HFFc6 (cell line): ENCODE measurements at regions not wholly inside any gene's neighbourhood (a gene's known extent, or its start where the extent isn't known, plus 50 kb on each side); places are given as distances from the start of the nearest gene placed in this dataset.
"Not testable (repeated sequence)": the region's sequence is repeated elsewhere in the genome, so short reads cannot be mapped to it uniquely, and the experiment has no call there.

ENCODE experiments used
- DNase-seq: peaks from one replicate; pipeline ENCODE4 v3.0.0-alpha.2; 2018
- H3K27ac Mint-ChIP-seq: 2 replicates; pipeline ENCODE4 v1.8.0; 2020; ENCODE audit warnings: mild to moderate bottlenecking, mixed read lengths
- H3K27me3 Mint-ChIP-seq: 2 replicates; pipeline ENCODE4 v1.8.0; 2021; ENCODE audit warnings: mild to moderate bottlenecking, moderate library complexity, mixed read lengths; ENCODE audit not compliant: insufficient read depth
- H3K36me3 Mint-ChIP-seq: 2 replicates; pipeline ENCODE4 v1.8.0; 2021; ENCODE audit warnings: low read depth, mixed read lengths
- H3K4me1 Mint-ChIP-seq: 2 replicates; pipeline ENCODE4 v1.8.0; 2020; ENCODE audit warnings: low read depth, mixed read lengths
- H3K4me3 Mint-ChIP-seq: 2 replicates; pipeline ENCODE4 v1.8.0; 2020; ENCODE audit warnings: mild to moderate bottlenecking, moderate library complexity, mixed read lengths
- H3K9me3 Mint-ChIP-seq: 2 replicates; pipeline ENCODE4 v1.8.0; 2020; ENCODE audit warnings: mild to moderate bottlenecking, mixed read lengths
- TF ChIP-seq, protein P1 (sequence below): fragments of 200-600 bp; sonication (generic); IDR thresholded peaks from 2 replicates; pipeline ENCODE4 v1.5.0; 2021; ENCODE audit warnings: antibody characterized with exemption, mild to moderate bottlenecking

DNA sequence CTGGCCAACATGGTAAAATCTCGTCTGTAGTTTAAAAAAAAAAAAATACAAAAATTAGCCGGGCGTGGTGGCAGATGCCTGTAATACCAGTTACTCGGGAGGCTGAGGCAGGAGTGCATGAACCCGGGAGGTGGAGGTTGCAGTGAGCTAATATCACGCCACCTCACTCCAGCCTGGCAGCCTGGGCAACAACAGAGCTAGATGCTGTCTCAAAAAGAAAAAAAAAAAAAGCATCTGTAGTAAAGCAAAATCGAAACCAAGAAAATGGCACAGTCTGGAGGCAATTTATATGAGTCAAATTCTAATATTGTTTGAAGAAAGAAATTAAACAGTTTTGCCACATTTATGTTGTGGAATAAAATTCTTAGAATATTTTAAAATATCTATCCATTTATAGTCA, 365.0 kb upstream of the CHORDC1 start:
- H3K4me3 Mint-ChIP-seq: no peak overlapping the region
- no peak for DNase-seq
- H3K27me3 Mint-ChIP-seq: no peaks in the 10 kb centered on the region
- TF ChIP-seq, protein P1, sequence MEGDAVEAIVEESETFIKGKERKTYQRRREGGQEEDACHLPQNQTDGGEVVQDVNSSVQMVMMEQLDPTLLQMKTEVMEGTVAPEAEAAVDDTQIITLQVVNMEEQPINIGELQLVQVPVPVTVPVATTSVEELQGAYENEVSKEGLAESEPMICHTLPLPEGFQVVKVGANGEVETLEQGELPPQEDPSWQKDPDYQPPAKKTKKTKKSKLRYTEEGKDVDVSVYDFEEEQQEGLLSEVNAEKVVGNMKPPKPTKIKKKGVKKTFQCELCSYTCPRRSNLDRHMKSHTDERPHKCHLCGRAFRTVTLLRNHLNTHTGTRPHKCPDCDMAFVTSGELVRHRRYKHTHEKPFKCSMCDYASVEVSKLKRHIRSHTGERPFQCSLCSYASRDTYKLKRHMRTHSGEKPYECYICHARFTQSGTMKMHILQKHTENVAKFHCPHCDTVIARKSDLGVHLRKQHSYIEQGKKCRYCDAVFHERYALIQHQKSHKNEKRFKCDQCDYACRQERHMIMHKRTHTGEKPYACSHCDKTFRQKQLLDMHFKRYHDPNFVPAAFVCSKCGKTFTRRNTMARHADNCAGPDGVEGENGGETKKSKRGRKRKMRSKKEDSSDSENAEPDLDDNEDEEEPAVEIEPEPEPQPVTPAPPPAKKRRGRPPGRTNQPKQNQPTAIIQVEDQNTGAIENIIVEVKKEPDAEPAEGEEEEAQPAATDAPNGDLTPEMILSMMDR: no peak
- no peaks in the 10 kb centered on the region for H3K36me3 Mint-ChIP-seq
- no peaks in the 10 kb centered on the region for H3K4me1 Mint-ChIP-seq
- H3K27ac Mint-ChIP-seq: no peak overlapping the region
- H3K9me3 Mint-ChIP-seq: peaks cover 42% of the 10 kb centered on the region

DNA sequence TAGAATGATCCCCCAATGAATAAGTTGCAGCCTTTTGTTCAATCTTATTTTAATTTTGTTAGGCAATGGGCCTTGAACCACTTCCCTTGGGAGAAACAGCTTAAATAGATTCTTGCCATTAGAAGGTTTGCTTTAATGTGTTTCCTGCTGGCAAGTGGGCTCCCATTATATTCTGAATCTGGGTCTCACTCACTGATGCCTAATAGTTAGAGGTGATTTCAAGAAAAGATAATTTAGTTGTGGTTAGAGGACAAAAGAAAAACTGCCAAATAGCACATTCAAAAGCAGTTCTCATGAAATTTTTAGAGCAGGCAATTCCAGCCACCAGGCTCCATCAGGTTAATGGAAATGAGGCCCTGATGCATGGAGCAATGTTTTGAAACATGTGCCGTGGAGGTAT, 362.6 kb upstream of the CHORDC1 start:
- Mint-ChIP-seq H3K27me3 (no peaks in the 10 kb centered on the region), H3K4me3 (no peak overlapping the region), H3K36me3 (no peaks in the 10 kb centered on the region), H3K4me1 (no peaks in the 10 kb centered on the region), H3K9me3 (peaks cover 42% of the 10 kb centered on the region), H3K27ac (no peak overlapping the region)
- TF ChIP-seq, protein P1: no peak
- no peak for DNase-seq

DNA sequence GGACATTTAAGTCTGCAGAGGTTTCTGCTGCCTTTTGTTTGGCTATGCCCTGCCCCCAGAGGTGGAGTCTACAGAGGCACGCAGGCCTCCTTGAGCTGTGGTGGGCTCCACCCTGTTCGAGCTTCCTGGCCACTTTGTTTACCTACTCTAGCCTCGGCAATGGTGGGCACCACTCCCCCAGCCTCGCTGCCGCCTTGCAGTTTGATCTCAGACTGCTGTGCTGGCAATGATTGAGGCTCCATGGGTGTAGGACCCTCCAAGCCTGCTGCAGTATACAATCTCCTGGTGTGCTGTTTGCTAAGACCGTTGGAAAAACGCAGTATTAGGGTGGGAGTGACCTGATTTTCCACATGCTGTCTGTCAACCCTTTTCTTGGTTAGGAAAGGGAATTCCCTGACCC, 360.1 kb upstream of the CHORDC1 start:
- H3K27ac Mint-ChIP-seq, H3K4me1 Mint-ChIP-seq, H3K4me3 Mint-ChIP-seq, H3K36me3 Mint-ChIP-seq, DNase-seq, H3K27me3 Mint-ChIP-seq: not testable (repeated sequence)
- H3K9me3 Mint-ChIP-seq: peaks cover 48% of the 10 kb centered on the region

DNA sequence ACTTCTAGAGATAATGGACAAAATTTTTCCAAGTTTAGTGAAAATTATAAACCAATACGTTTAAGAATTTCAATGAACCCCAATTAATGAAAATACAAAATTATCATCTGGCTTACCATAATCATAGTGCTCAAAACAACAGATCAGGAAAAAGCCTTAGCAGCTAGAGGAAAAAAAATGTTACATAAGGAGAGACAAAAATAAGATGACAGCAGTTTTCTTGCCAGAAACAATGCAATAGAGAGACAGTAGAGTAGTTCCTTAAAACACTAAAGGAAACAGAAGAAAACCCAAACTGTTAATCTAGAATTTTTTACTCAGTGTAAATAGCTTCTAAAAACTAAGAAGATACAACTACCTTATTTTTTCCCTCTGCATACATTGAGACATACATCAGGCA, 341.7 kb upstream of the CHORDC1 start:
- no peak for DNase-seq
- no peaks in the 10 kb centered on the region for H3K4me1 Mint-ChIP-seq
- no peak overlapping the region for H3K4me3 Mint-ChIP-seq
- H3K27ac Mint-ChIP-seq: no peak overlapping the region
- no peaks in the 10 kb centered on the region for H3K36me3 Mint-ChIP-seq
- H3K27me3 Mint-ChIP-seq: no peaks in the 10 kb centered on the region
- TF ChIP-seq, protein P1: no peak
- H3K9me3 Mint-ChIP-seq: peaks cover 42% of the 10 kb centered on the region

DNA sequence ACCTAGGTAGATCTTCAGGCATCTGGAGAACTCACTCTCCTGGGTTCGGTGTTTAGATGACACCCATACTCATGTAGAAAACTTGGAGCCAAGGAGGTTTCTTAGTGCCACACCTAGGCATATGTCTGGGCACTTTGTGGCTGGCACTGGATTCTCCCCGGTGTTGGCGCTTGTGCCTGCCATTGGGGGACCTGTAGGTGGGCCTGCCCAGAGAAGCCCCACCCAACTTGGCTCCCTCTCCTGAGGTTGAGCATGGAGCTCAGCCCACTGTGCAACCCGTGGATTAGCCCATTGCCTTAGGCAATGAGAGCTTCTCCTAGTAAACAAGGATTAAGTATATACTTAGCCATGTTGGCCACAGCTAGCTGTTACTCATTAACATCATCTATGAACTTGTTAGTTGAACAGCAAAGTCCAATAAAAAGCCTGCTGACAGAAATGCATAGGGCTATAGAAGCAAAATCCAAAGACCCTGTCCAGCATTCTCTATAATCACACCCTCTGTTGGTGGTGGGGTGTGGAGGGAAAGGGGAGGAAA, 335.5 kb upstream of the CHORDC1 start:
- Mint-ChIP-seq H3K27ac (no peak overlapping the region), H3K36me3 (no peaks in the 10 kb centered on the region), H3K9me3 (peaks cover 46% of the 10 kb centered on the region), H3K27me3 (no peaks in the 10 kb centered on the region), H3K4me1 (no peaks in the 10 kb centered on the region), H3K4me3 (no peak overlapping the region)
- no peak for DNase-seq
- TF ChIP-seq, protein P1: no peak

DNA sequence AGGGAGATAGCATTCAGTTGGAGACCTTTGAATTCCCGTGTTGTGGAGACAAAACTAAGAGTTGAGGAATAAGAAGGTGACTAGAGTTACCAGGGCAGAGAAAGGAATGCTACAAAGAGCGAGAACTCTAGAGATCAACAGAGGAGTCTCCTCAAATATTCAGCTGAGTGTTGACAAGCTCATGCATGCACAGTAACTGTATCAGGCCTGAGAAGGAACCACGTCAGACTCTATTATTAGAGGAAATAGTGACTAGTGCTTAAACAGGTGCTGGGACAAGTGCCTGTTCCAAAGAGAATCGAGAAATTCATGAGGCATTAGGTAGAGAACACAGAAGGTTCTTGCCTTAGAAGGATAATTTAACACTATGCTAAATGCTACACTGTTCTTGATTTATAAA, 333.8 kb upstream of the CHORDC1 start:
- Mint-ChIP-seq H3K27ac (no peak overlapping the region), H3K9me3 (peaks cover 45% of the 10 kb centered on the region), H3K36me3 (no peaks in the 10 kb centered on the region), H3K4me1 (no peaks in the 10 kb centered on the region), H3K27me3 (no peaks in the 10 kb centered on the region), H3K4me3 (no peak overlapping the region)
- DNase-seq: no peak
- TF ChIP-seq, protein P1: no peak
